ENCODE measurements at regions not wholly inside any gene's neighbourhood (a gene's known extent, or its start where the extent isn't known, plus 50 kb on each side); places are given as distances from the start of the nearest gene placed in this dataset.
"Not testable (repeated sequence)": the region's sequence is repeated elsewhere in the genome, so short reads cannot be mapped to it uniquely, and the experiment has no call there.

GRCh38 chr5:86557920-86558319, 59.8 kb upstream of the COX7C start:
- H3K27ac ChIP-seq = no peak overlapping the region
- H3K36me3 ChIP-seq = no peaks in the 10 kb centered on the region
- DNase-seq (ENCODE audit: low spot score in 2 of 2) = no peak

GRCh38 chr5:86565197-86565789, 52.4 kb upstream of the COX7C start:
- no peaks in the 10 kb centered on the region for H3K36me3 ChIP-seq
- no peak overlapping the region for H3K4me3 ChIP-seq
- no peak for TF ChIP-seq POLR2AphosphoS5 (IDR thresholded peaks at IDR 0.05)
- TF ChIP-seq CTCF (IDR thresholded peaks at IDR 0.05) = no peak
- no peak for TF ChIP-seq POLR2A (IDR thresholded peaks at IDR 0.05)
- TF ChIP-seq EP300 (IDR thresholded peaks at IDR 0.05) = no peak
- no peak overlapping the region for H3K27ac ChIP-seq
- no peaks in the 10 kb centered on the region for H3K4me1 ChIP-seq
- no peak for DNase-seq (ENCODE audit: low spot score in 2 of 2)
- WGBS = 72% methylated on average over 8 of the region's 8 CpGs
- no peaks in the 10 kb centered on the region for H3K9me3 ChIP-seq
- no peaks in the 10 kb centered on the region for H3K27me3 ChIP-seq

More at GRCh38 chr5:86557920-86558319, 59.8 kb upstream of the COX7C start:
- no peaks in the 10 kb centered on the region for H3K4me1 ChIP-seq
- no peaks in the 10 kb centered on the region for H3K27me3 ChIP-seq
- H3K4me3 ChIP-seq = no peak overlapping the region
- TF ChIP-seq CTCF (IDR thresholded peaks at IDR 0.05) (no peak), POLR2A (IDR thresholded peaks at IDR 0.05) (no peak), POLR2AphosphoS5 (IDR thresholded peaks at IDR 0.05) (no peak), EP300 (IDR thresholded peaks at IDR 0.05) (no peak)
- peaks cover 5% of the 10 kb centered on the region for H3K9me3 ChIP-seq

- H3K36me3 ChIP-seq; H3K4me1 ChIP-seq; H3K4me3 ChIP-seq; H3K27me3 ChIP-seq; H3K27ac ChIP-seq; H3K9me3 ChIP-seq; DNase-seq (ENCODE audit: low spot score in 2 of 2): not testable (repeated sequence)
- WGBS = 44% methylated on average over 3 of the region's 3 CpGs
Observed at GRCh38 chr5:86566030-86566429, 51.7 kb upstream of the COX7C start.
